Fibroblast of pulmonary artery (primary cell): ENCODE measurements at regions not wholly inside any gene's neighbourhood (a gene's known extent, or its start where the extent isn't known, plus 50 kb on each side); places are given as distances from the start of the nearest gene placed in this dataset.

Experiments used
- DNase-seq: peaks from one replicate; pipeline ENCODE4 v3.0.0-alpha.2; 2010; ENCODE audit warnings: low read depth
- H3K4me3 ChIP-seq: replicated peaks from 2 replicates; pipeline ENCODE4 v1.5.1; 2011; ENCODE audit warnings: low read depth, mild to moderate bottlenecking, control low read depth, low read length, moderate library complexity
- CTCF ChIP-seq: IDR thresholded peaks from 2 replicates; pipeline ENCODE4 v1.5.1; 2011; ENCODE audit warnings: mild to moderate bottlenecking, control low read depth, low read length, inconsistent platforms; ENCODE audit errors: missing control alignments

- TF ChIP-seq CTCF = no peak
- no peak overlapping the region for H3K4me3 ChIP-seq
- DNase-seq = no peak
Measured at GRCh38 chr7:125358551-125359167, 429.0 kb upstream of the POT1 start.

DNA sequence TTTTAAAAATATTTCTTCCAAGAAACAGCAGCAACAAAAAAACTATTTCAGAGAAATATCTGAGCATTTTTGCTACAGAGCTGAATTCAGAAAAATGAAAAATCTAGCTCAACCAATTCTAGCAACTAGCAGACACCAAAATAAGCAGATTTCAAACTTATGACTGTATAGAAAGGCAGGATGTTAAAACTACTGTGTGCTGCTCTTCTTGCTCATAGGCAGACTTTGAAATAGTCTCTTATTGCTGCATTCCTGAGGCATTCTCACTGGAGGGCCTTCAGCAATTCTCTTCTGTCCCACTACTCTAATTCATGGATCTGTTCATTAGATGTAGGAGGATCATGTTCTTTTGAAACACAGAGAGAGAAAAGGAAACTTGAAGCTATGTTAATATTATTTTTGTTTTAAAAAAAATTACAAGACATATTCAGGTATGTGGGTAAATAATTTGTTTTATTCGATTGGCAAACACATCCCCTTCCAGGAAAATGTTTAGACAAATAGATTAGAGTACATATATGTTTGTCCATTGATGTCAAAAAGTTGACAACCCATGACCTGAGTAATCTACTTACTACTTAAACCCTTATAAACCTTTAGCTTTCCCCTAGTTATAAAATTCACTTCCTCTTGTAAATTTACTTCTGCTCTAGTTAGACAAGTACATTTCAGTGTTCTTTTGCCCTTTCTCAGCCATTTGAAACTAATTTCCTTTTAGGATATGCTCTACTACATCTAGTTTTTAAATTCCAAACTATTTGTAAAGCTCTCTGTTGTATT is 428.2 kb upstream of the POT1 start:
- H3K4me3 ChIP-seq = no peak overlapping the region
- no peak for DNase-seq
- TF ChIP-seq CTCF = no peak

DNA sequence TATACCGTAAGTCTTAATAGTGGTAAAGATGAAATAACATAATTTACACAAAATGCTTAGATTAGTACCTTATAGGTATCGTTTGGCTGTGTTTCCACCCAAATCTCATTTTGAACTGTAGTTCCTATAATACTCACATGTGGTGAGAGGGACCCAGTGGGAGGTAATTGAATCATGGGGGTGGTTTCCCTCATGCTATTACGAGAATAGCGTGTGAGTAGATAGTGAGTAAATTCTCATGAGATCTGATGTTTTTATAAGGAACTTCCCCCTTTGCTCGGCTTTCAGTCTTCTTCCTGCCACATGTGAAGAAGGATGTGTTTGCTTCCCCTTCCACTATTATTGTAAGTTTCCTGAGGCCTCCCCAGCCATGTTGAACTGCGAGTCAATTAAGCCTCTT is 426.3 kb upstream of the POT1 start:
- peak; percentile 5 for DNase-seq

GRCh38 chr7:125347269-125347668 is 417.6 kb upstream of the POT1 start:
- H3K4me3 ChIP-seq = no peak overlapping the region
- no peak for DNase-seq
- TF ChIP-seq CTCF = no peak

More for the DNA sequence above, 426.3 kb upstream of the POT1 start:
- TF ChIP-seq CTCF = no peak
- H3K4me3 ChIP-seq = no peak overlapping the region

DNA sequence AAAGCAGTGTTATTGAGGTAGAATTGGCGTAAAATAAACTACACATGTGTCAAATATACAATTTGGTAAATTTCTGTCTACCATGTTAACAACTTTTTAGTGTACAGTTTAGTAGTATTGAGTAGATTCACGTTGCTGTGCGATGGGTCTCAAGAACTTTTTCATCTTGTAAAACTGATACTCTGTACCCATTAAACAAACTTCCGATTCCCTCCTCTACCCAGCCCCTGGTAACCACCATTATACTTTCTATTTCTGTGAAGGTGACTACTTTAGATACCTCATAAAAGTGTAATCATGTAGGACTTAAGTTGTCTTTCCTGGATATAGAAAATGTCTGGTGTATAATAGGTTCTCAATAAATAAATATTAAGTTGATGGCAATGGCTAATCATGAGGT is 408.5 kb upstream of the POT1 start:
- TF ChIP-seq CTCF = no peak
- DNase-seq = no peak
- H3K4me3 ChIP-seq = no peak overlapping the region

DNA sequence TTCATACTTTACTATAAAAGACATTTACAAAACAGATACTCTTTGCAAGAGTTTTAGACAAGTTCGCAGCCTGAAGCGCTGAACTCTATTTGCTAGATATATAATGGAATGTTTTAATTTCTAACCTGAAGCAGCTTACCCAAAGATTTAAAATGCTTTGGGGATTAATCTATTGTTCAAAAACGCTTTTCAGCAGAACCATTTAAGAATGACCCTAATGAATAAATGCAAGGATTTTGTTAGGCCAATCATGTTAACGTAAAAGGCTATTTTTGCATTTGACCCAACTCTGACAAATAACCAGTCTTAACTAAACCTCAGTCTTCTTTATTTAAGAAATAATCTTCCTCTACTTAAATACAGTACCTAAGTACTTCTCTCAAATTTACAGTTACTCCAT is 406.7 kb upstream of the POT1 start:
- no peak overlapping the region for H3K4me3 ChIP-seq
- TF ChIP-seq CTCF = no peak
- DNase-seq = no peak
